HFFc6 (cell line): ENCODE measurements at regions not wholly inside any gene's neighbourhood (a gene's known extent, or its start where the extent isn't known, plus 50 kb on each side); places are given as distances from the start of the nearest gene placed in this dataset.

Experiments used
- DNase-seq: peaks from one replicate; pipeline ENCODE4 v3.0.0-alpha.2; 2018
- H3K27ac Mint-ChIP-seq: 2 replicates; pipeline ENCODE4 v1.8.0; 2020; ENCODE audit warnings: mild to moderate bottlenecking, mixed read lengths
- H3K27me3 Mint-ChIP-seq: 2 replicates; pipeline ENCODE4 v1.8.0; 2021; ENCODE audit warnings: mild to moderate bottlenecking, moderate library complexity, mixed read lengths; ENCODE audit not compliant: insufficient read depth
- H3K36me3 Mint-ChIP-seq: 2 replicates; pipeline ENCODE4 v1.8.0; 2021; ENCODE audit warnings: low read depth, mixed read lengths
- H3K4me1 Mint-ChIP-seq: 2 replicates; pipeline ENCODE4 v1.8.0; 2020; ENCODE audit warnings: low read depth, mixed read lengths
- H3K4me3 Mint-ChIP-seq: 2 replicates; pipeline ENCODE4 v1.8.0; 2020; ENCODE audit warnings: mild to moderate bottlenecking, moderate library complexity, mixed read lengths
- H3K9me3 Mint-ChIP-seq: 2 replicates; pipeline ENCODE4 v1.8.0; 2020; ENCODE audit warnings: mild to moderate bottlenecking, mixed read lengths
- CTCF ChIP-seq: fragments of 200-600 bp; sonication (generic); IDR thresholded peaks from 2 replicates; pipeline ENCODE4 v1.5.0; 2021; ENCODE audit warnings: antibody characterized with exemption, mild to moderate bottlenecking

GRCh38 chr15:56868170-56868569, 50.3 kb upstream of the TCF12 start:
- H3K4me1 Mint-ChIP-seq: peaks cover 24% of the 10 kb centered on the region
- no peaks in the 10 kb centered on the region for H3K27me3 Mint-ChIP-seq
- H3K36me3 Mint-ChIP-seq: no peaks in the 10 kb centered on the region
- H3K27ac Mint-ChIP-seq: no peak overlapping the region
- no peaks in the 10 kb centered on the region for H3K9me3 Mint-ChIP-seq
- TF ChIP-seq CTCF: no peak
- DNase-seq: no peak
- H3K4me3 Mint-ChIP-seq: no peak overlapping the region

- H3K4me1 Mint-ChIP-seq: peaks cover 11% of the 10 kb centered on the region
- H3K9me3 Mint-ChIP-seq: no peaks in the 10 kb centered on the region
- no peak overlapping the region for H3K4me3 Mint-ChIP-seq
- no peak for DNase-seq
- no peaks in the 10 kb centered on the region for H3K36me3 Mint-ChIP-seq
- no peak overlapping the region for H3K27ac Mint-ChIP-seq
- no peak for TF ChIP-seq CTCF
- no peaks in the 10 kb centered on the region for H3K27me3 Mint-ChIP-seq
Observed at GRCh38 chr15:56866803-56867202, 51.6 kb upstream of the TCF12 start.

GRCh38 chr15:56857828-56858227, 60.6 kb upstream of the TCF12 start:
- H3K4me1 Mint-ChIP-seq: no peaks in the 10 kb centered on the region
- TF ChIP-seq CTCF: no peak

GRCh38 chr15:56856934-56857333, 61.5 kb upstream of the TCF12 start:
- no peaks in the 10 kb centered on the region for H3K9me3 Mint-ChIP-seq
- no peaks in the 10 kb centered on the region for H3K36me3 Mint-ChIP-seq
- H3K4me3 Mint-ChIP-seq: no peak overlapping the region
- no peak for TF ChIP-seq CTCF
- H3K27me3 Mint-ChIP-seq: no peaks in the 10 kb centered on the region
- no peak overlapping the region for H3K27ac Mint-ChIP-seq
- no peaks in the 10 kb centered on the region for H3K4me1 Mint-ChIP-seq
- no peak for DNase-seq

More at GRCh38 chr15:56857828-56858227, 60.6 kb upstream of the TCF12 start:
- no peak overlapping the region for H3K27ac Mint-ChIP-seq
- H3K9me3 Mint-ChIP-seq: no peaks in the 10 kb centered on the region
- no peak for DNase-seq
- no peak overlapping the region for H3K4me3 Mint-ChIP-seq
- no peaks in the 10 kb centered on the region for H3K27me3 Mint-ChIP-seq
- no peaks in the 10 kb centered on the region for H3K36me3 Mint-ChIP-seq

- no peaks in the 10 kb centered on the region for H3K4me1 Mint-ChIP-seq
- no peak overlapping the region for H3K27ac Mint-ChIP-seq
Observed at GRCh38 chr15:56844892-56845291, 73.6 kb upstream of the TCF12 start.

More at GRCh38 chr15:56844892-56845291, 73.6 kb upstream of the TCF12 start:
- Mint-ChIP-seq H3K4me3 (no peak overlapping the region), H3K9me3 (no peaks in the 10 kb centered on the region), H3K36me3 (no peaks in the 10 kb centered on the region), H3K27me3 (0 out of 2 replicates have a peak, but pooled peaks cover 2% of the 10 kb centered on the region)
- no peak for DNase-seq
- no peak for TF ChIP-seq CTCF
